Glomerular visceral epithelial cell (primary cell): ENCODE measurements at regions not wholly inside any gene's neighbourhood (a gene's known extent, or its start where the extent isn't known, plus 50 kb on each side); places are given as distances from the start of the nearest gene placed in this dataset.
"Not testable (repeated sequence)": the region's sequence is repeated elsewhere in the genome, so short reads cannot be mapped to it uniquely, and the experiment has no call there.

ENCODE experiments used
- DNase-seq: peaks from one replicate; pipeline ENCODE4 v3.0.0-alpha.2; 2016; ENCODE audit errors: extremely low spot score

DNA sequence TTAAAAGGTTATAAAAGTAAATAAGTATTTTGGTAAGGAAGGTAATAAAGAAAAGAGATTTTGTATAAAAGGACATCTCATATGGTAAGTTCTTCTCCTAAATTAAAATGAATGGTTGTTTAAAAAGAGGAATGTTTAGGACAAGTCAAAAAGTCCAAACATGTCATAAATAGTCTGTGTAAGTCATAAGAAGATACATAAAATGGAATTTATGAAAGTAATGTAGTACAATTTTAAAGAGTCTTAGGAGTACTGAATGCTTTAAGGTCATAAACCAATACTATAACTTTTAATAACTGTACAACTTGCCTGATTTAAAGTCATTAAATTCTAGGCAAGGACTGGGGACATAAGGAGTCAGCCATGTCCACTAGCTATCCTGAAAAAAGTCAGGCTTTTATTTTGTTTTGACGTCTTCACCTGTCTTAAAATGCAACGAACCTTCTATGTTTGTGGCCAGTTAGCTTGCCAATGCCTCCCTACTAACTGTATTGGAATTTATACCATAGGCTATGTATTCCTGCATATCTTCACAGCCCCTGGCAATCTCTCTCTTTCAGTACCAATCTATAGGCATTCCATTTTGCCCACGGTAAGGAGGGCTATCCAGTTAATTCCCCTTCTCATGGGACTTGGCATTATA is 312.3 kb upstream of the LRRTM4 start:
- no peak for DNase-seq

DNA sequence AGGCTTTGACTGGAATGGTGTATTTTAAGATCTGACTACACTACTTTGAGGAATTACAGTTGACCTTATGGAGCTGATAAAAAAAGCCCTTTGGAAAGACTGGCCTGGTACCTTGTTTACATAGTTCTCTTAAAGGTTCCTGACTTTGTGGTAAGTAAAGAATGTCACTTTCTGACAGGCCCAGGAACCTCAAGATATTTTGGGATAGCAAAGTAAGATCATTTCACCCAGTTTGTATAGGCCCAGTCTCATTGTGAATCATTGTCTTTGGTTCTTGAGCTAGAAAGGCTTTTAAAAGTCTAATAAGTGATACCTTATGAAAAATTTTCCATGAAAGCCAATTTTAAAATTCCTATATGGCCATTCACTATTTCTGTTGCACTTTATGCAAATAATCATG is 316.3 kb upstream of the LRRTM4 start:
- peak; percentile 17 for DNase-seq

DNA sequence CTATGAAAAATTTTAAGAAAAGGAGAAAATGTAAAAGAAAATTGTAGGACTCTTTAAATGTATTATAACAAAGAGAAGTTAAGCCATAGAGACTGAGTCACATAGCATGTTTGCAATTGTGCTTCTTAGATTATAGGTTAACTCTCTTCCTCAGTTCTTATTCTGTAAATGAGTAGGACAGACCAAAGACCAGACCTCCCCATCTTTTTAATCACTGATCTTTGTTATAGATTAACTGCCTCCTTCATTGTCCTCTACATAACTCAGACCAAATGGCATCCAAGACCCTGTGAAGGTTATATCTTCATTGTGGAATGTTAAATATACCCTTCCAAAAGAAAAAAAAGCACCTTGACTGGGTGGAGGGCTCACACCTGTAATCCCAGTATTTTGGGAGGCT is 316.9 kb upstream of the LRRTM4 start:
- DNase-seq = peak; percentile 44

DNA sequence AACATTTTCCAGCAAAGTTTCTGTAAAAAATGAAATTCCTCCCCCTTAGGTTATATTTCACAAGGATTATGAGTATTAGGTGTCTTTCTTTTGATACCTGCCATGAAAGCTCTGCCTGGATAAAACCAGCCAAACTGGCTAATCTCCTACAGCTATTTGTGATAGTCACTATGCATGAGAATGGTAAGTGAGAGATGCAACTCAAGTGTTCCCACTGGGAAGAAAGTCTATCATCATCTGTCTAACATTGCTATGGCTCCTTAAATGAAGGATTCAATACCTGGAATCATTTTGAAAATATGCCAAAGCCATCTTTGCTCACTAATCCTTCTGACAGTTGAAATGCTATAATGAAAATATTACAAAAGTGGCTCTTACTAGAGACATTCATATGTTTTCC is 339.9 kb upstream of the LRRTM4 start:
- DNase-seq = no peak

DNA sequence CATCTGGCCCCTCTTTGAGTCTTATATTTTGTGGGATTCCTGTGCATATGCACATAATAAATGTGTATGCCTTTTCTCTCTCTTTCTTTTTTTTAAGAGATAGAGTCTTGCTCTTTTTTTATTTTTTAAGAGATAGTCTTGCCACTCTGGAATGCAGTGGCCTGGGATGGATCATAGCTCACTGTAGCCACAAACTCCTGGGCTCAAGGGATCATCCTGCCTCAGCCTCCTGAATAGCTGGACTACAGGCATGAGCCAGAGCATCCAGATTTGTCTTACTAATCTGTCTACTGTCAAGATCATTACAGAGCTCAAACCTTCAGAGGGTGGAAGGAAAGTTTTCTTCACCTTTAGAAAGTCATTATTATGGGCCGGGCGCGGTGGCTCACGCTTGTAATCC is 342.2 kb upstream of the LRRTM4 start:
- no peak for DNase-seq

DNA sequence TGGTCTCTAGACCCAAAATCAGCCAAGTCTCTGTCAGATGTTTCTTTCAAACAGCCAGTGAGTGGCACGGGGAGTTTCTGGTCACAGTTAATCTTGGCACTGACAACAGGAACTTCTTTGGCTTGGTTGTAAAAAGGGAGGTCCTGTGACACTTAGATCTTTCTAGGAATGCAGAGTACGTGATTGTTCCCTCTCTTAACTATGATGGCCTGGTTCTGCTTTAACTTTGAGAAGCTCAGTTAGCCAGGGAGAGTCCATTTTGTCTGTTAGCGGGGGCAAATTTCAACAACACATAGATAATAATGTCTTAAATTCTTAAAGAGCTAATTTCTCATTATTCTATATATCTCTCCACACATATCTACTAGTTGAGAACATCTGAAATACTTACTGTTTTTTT is 344.5 kb upstream of the LRRTM4 start:
- DNase-seq = no peak

DNA sequence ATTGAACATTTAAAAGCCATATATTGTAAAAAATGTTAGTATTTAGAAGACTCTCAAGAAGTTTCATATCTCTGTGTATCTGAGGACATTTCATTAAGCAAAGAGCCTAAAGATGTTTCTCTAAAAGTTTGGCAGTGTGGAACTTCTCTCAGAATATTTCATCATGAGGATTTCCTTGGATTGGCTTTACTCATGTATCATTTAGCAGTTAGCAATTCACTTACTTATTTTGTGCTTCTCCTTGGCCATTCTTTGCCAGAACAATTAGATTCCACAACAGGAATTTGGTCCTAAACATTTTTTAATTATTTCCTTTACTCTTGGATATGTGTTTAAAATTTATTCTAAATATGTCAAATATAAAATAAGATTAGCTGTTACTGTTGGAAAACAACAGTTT is 345.0 kb upstream of the LRRTM4 start:
- no peak for DNase-seq

DNA sequence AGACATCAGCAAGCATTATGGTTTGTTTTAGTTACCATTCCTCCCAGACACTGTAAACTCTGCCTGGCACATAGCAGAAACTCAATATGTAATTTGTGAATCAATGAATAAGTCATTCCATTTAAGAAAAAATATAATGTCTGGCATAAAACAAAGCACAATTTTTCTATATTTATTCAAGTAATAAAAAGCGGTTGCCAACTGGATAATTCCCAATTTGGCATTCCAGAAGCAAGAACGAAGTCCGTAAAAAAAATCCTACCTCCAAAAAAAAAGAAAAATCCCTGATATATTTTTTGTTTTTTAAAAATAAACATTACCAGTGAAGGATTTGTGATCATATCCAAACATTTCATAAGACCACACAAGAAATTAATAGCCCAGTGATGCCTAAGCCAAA is 351.3 kb upstream of the LRRTM4 start:
- no peak for DNase-seq

DNA sequence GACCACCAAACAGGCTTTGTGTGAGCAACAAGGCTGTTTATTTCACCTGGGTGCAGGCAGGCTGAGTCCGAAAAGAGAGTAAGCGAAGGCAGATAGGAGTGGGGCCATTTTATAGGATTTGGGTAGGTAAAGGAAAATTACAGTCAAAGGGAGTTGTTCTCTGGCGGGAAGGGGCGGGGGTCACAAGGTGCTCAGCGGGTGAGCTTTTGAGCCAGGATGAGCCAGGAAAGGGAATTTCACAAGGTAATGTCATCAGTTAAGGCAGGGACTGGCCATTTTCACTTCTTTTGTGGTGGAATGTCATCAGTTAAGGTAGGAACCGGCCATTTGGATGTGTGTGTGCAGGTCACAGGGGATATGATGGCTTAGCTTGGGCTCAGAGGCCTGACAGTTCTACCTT is 378.0 kb upstream of the LRRTM4 start:
- not testable (repeated sequence) for DNase-seq

DNA sequence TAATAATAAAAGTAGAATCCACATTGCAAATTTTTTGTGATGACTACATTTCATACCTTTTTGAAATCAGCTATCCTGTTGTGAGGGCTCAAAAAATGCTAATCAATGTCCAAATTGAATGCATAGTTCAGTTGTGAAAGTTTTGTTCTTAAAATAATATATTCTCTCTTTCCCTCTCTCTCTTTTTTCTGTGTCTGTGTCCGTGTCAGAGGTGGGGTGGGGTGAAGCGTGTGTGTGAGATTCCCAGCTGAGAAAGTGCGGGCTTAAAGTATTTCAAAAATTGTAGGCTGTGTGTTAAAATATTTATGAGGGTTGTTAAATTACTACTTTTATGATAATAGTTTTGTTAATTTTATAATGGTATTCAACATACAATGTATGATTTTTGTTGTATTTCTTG is 388.0 kb upstream of the LRRTM4 start:
- DNase-seq = no peak

DNA sequence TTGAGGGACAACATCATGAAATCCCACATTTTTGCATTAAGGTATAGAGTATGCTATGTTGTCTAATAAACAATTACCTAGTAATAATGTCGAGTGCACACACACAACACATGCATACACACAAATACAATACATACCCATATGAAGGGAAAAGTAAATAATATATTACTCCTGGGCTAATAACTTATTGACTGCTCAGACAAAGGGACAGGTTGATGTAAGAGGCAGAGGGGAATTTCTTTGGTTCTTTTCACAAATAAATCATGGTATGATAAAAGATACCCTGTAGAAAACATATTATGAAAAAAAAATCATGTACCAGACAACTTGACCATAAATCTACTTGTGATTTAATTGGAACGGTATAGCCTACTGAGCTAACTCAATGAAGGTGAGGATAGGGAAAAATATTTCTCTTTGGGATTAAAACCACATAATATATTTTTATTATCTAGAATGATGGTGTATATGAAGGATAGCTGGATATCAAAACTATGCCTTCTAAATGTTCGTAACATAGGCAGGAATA is 398.7 kb upstream of the LRRTM4 start:
- DNase-seq = no peak

DNA sequence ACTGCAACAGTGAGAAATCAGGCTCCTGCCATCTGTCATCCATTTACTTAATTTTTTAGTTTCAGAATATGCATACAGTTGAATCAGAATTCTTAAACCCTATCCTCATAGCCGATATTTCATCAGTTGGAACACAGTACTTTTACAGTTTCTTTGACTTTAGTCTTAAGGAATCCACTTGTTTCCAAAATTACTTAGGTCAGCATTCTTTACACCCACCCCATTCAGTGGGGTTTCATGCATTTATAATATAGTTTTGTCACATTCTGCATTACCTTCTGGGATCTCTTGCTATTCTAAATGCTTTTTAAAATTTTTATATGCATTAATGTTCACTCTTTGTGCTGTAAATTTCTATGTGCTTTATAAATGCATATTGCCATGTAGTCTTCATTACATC is 400.4 kb upstream of the LRRTM4 start:
- DNase-seq = no peak

DNA sequence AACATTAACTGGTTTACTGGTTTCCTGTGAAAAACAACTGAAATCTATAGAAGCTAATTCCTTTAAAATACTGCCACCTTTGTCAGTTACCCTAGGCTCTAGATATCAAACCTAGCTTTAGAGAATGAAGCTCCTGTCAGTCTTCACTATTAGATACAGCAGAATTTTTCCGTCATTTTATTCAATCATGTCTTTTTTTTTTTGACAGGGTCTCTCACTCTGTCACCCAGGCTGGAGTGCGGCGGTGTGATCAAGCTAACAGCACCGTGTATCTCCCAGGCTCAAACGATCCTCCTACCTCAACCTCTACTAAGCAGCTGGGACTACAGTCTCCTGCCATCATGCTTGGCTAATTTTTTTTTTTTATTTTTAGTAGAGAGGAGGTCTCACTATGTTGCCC is 415.2 kb upstream of the LRRTM4 start:
- DNase-seq = no peak

DNA sequence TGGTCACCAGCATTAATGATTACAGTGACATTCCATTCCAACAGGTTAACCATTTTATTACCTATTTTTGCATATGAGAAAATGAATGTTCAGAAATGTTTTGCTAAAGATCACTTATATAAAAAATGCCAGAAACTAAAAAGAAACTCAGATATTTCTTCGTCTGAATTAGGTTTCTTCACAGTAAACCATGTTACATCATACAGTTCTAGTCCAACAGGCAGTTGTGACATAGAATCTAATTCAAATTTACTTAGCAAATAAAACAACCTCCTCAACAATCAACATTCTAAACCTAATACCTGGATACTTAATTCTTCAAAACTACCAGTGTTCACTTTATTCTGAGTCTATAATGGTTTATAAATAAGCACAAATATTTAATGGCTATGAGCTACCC is 416.3 kb upstream of the LRRTM4 start:
- no peak for DNase-seq

DNA sequence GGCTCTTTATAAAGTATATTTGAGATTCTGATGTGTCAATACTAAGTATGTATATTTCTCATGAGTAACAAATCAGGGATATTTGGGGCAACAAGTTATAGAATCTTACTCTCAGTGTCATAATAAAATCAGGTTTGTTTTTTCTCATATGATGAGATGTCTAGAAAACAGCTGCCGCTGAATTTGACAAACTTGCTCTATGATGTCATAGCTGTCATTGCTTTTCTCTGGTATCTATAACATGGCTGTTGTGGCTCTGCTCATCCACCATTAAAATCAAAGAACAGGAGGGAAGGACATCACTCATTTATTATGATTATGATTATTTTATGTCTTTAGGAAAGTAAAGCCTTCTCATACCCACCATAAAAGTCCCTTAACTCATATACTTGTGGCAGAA is 417.2 kb upstream of the LRRTM4 start:
- DNase-seq = no peak

DNA sequence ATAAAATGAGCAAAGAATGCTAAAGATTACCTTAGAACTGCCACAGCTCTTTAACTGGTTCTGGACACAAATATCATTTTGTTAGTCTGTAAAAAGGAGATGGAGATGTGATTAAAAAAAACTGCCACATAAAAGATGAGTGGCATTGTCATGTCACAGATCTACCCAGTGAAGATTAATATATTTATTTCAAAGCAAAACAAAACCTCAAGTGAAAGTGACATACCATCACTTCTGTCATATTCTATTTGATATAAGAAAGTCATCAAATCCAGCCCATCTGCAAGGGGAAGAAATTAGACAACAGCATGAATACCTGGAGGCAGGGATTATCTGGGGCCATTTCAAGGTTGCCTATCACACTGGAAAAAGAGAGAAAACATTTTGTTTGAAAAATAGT is 417.6 kb upstream of the LRRTM4 start:
- DNase-seq = no peak

DNA sequence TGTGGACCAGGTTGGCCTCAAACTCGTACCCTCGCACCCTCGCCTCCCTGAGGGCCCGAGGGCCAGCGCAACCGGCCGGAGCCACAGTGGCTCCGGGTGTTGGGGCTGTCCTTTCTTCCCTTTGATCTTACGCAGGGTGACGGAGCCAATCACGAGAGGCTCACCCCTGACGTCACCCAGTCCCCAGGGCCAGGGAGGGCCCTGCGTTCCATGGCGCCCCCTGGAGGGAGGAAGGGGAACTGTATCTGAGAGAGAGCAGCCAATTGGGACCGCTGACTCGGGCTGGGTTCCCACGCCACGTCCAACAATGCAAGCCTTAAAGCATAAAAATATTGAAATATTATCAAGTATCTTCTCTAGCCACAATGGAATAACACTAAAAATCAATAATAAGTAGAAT is 432.8 kb upstream of the LRRTM4 start:
- DNase-seq = no peak

DNA sequence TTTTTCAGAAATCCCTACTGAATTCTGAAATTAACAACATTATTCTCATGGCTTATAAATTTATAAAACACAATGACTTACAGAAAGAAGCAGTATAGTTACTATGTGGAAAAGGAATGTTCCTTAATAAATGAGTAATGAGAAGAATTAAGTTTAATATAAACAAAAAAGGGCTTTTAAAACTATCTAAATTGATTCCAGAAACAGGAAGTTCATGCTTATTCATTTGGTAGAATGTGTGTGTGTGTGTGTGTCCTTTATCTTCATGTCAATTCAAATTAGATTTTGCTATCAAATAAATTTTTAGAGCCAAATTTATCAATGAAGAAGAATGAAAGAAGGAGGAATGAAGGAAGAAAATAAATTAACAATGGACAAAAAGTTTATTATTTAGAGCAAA is 440.8 kb upstream of the LRRTM4 start:
- DNase-seq = no peak

DNA sequence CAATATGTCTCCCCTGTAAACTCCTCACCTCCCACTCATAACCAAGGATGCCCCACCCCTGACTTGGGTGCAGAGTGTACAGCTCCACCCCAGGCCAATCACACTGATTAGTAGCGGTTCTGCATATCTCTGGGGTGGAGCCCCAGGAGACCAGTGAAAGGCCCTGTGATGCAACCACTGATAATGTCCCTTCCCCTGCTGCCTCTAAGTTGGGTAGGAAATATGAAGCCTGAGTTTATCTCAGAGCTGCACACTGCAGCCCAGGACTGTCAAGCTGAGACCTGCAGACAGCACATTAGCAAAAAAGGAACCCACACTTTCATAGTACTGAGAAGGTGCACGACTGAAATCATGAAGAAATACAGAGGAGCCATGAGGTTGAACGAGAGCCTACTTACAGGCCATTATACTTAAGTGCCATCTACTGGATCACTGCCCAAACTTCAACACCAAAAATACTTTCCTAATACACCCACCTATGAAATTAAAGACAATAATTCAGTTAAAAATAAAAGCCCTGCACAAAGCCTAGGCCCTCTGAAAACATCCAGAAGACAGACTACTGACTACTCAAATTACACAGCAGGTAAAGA is 455.4 kb upstream of the LRRTM4 start:
- no peak for DNase-seq

DNA sequence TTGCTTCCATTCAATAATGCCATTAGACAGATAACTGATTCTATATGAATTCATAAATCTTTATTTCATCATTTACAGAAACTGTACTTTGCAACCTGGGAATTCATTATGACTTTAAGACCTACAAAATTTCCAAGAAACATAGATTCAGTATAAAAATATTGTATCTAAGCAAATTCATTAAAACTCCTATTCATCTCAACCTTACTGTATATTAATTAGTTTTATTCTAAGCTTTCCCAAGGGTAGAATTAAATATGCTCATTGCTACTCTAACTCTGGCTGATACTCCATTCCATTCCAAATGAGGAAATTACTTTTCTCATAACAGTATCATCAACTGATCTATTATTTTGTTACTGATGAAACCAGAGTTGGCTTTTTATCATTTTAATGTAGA is 473.0 kb upstream of the LRRTM4 start:
- no peak for DNase-seq

DNA sequence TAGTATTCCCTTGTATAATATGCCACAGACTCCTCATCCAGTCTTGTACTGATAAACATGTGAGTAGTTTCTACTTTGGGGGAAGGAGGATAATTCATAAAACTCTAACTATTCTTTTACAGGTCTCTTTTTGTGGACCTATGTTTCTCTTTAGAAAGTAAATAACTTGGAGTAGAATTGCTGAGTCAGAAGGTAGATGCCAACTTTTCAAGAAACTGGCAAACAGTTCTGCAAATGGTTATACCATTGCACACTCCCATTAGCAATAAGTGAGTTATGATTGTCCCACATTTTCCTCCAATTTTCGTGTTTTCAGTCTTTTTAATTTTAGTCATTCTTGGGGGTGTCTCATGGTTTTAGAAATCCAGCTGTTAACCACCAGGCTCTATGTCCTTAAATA is 477.2 kb upstream of the LRRTM4 start:
- DNase-seq = peak; percentile 1

DNA sequence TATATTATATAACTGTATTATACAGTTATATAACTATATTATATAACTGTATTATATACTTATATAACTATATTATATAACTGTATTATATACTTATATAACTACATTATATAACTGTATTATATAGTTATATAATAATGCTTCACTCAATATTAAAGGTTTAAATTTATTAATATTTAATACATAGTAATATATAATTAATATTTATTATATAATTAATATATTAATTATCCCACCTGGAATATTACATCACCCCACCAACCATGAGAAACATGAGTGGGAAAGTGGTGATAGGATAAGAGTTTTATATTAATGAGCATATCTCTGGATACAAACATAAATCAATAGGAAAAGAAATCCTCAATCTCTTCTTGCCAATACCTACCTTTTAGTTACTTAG is 487.1 kb upstream of the LRRTM4 start:
- no peak for DNase-seq

DNA sequence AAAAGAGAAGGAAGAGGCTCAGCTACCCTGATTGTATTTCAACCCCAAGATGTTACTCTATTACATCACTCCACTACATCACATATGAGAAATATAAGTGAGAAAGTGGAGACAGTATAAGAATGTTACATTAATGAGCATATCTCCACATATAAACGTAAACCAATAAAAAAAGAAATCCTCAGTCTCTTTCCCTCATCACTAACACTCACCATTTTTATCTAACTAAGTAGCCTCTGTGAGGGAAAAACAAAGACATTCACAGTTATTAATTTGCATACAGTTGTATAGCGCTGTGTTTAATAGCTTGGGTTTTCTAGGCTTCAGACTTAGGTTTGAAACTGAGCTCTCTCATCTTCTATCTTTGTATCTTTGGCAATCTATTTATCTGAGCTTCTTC is 489.1 kb upstream of the LRRTM4 start:
- no peak for DNase-seq

DNA sequence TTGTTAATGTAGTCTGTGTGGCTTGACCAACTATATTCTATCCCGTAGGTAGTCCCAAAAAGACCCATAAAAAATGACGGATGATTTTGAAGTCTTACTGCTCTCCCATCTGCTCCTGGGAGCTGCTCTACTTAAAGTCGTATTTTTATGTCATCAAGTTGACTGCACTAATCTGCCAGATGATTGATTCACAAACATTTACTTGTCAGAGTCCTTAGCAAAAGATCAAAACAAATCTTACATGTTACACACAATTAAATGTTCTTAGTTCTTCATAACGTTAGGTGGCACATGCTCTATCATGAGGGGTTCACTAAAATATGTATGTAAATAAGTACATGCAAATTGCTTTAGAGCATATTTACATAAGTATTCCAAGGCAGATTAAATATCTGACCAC is 498.3 kb upstream of the LRRTM4 start:
- no peak for DNase-seq
